ENCODE measurements at regions not wholly inside any gene's neighbourhood (a gene's known extent, or its start where the extent isn't known, plus 50 kb on each side); places are given as distances from the start of the nearest gene placed in this dataset.

GRCh38 chr7:118109607-118110006 lies 74.4 kb upstream of the LSM8 start:
- Histone ChIP-seq H3K4me1 (no peaks in the 10 kb centered on the region), H3K9me3 (no peaks in the 10 kb centered on the region), H3K27ac (no peak overlapping the region), H3K27me3 (no peaks in the 10 kb centered on the region), H3K4me3 (no peak overlapping the region), H3K36me3 (no peaks in the 10 kb centered on the region)
- no peak for TF ChIP-seq POLR2A (IDR thresholded peaks at IDR 0.05)
- no peak for TF ChIP-seq CTCF (IDR thresholded peaks at IDR 0.05)
- no peak for DNase-seq

- no peak overlapping the region for H3K27ac ChIP-seq
- TF ChIP-seq POLR2A (IDR thresholded peaks at IDR 0.05) (no peak), CTCF (IDR thresholded peaks at IDR 0.05) (no peak)
- no peaks in the 10 kb centered on the region for H3K36me3 ChIP-seq
- H3K4me3 ChIP-seq, result no peak overlapping the region
- DNase-seq, result no peak
- H3K27me3 ChIP-seq, result no peaks in the 10 kb centered on the region
- H3K9me3 ChIP-seq, result no peaks in the 10 kb centered on the region
- H3K4me1 ChIP-seq, result no peaks in the 10 kb centered on the region
These were observed 73.6 kb upstream of the LSM8 start for GRCh38 chr7:118110178-118110925.

GRCh38 chr7:118111347-118111746 lies 72.6 kb upstream of the LSM8 start:
- Histone ChIP-seq H3K4me3 (no peak overlapping the region), H3K9me3 (no peaks in the 10 kb centered on the region), H3K27ac (no peak overlapping the region), H3K27me3 (no peaks in the 10 kb centered on the region), H3K4me1 (no peaks in the 10 kb centered on the region), H3K36me3 (no peaks in the 10 kb centered on the region)
- DNase-seq, result no peak
- TF ChIP-seq POLR2A (IDR thresholded peaks at IDR 0.05) (no peak), CTCF (IDR thresholded peaks at IDR 0.05) (no peak)

GRCh38 chr7:118114175-118114574 lies 69.8 kb upstream of the LSM8 start:
- H3K27ac ChIP-seq, result no peak overlapping the region

GRCh38 chr7:118129041-118129795 lies 54.7 kb upstream of the LSM8 start:
- TF ChIP-seq CTCF (IDR thresholded peaks at IDR 0.05) (no peak), POLR2A (IDR thresholded peaks at IDR 0.05) (no peak)
- no peak for DNase-seq
- no peak overlapping the region for H3K27ac ChIP-seq
- H3K36me3 ChIP-seq, result no peaks in the 10 kb centered on the region
- no peaks in the 10 kb centered on the region for H3K4me1 ChIP-seq
- no peaks in the 10 kb centered on the region for H3K9me3 ChIP-seq
- H3K4me3 ChIP-seq, result no peak overlapping the region
- no peaks in the 10 kb centered on the region for H3K27me3 ChIP-seq

More at GRCh38 chr7:118114175-118114574, 69.8 kb upstream of the LSM8 start:
- H3K9me3 ChIP-seq, result no peaks in the 10 kb centered on the region
- no peaks in the 10 kb centered on the region for H3K4me1 ChIP-seq
- no peaks in the 10 kb centered on the region for H3K36me3 ChIP-seq
- no peaks in the 10 kb centered on the region for H3K27me3 ChIP-seq
- TF ChIP-seq POLR2A (IDR thresholded peaks at IDR 0.05), result no peak
- TF ChIP-seq CTCF (IDR thresholded peaks at IDR 0.05), result no peak
- no peak for DNase-seq
- H3K4me3 ChIP-seq, result no peak overlapping the region
